Colonic mucosa (tissue), 4 donors: ENCODE measurements at regions not wholly inside any gene's neighbourhood (a gene's known extent, or its start where the extent isn't known, plus 50 kb on each side); places are given as distances from the start of the nearest gene placed in this dataset.

Source experiments
- DNase-seq: peaks from one replicate; pipeline ENCODE4 v3.0.0-alpha.2; 2020
- H3K27ac ChIP-seq: fragments of 200-600 bp; one replicate; pipeline ENCODE4 v1.8.0; 2021
- H3K27me3 ChIP-seq: fragments of 200-600 bp; one replicate; pipeline ENCODE4 v1.8.0; 2021
- H3K36me3 ChIP-seq: fragments of 200-600 bp; one replicate; pipeline ENCODE4 v1.8.0; 2021
- H3K4me1 ChIP-seq: fragments of 200-600 bp; one replicate; pipeline ENCODE4 v1.8.0; 2021; ENCODE audit warnings: mild to moderate bottlenecking
- H3K4me3 ChIP-seq: fragments of 200-600 bp; one replicate; pipeline ENCODE4 v1.8.0; 2021
- H3K9ac ChIP-seq, 2 donors: one replicate each; pipeline ENCODE4 v1.7.0; 2013; ENCODE audit warnings: control low read depth in 2 of 2, low read depth in 2 of 2, low read length in 2 of 2
- H3K9me3 ChIP-seq: fragments of 200-600 bp; one replicate; pipeline ENCODE4 v1.8.0; 2021
- CTCF ChIP-seq: fragments of 200-600 bp; IDR thresholded peaks from one replicate; pipeline ENCODE4 v1.8.0; 2022; ENCODE audit warnings: antibody characterized with exemption, mild to moderate bottlenecking
- intact Hi-C: fragments of 100-400 bp; cut with DNase I; formaldehyde crosslinking; loops from one replicate; pipeline ENCODE4 v1.14.1; 2022
- donor health status: healthy.
- donor health status: DM: no; HTN: no; CAD: no.
- donor health status: DM: no; HTN: no; CAD: no.

- Histone ChIP-seq H3K27me3 (no peaks in the 10 kb centered on the region), H3K9ac (no peak overlapping the region), H3K4me3 (no peak overlapping the region), H3K27ac (no peak overlapping the region), H3K9me3 (no peaks in the 10 kb centered on the region), H3K36me3 (no peaks in the 10 kb centered on the region), H3K4me1 (no peaks in the 10 kb centered on the region)
- intact Hi-C loops: no loop called here
- no peak for DNase-seq
- no peak for TF ChIP-seq CTCF
Observed at GRCh38 chr3:177750436-177750835, 553.2 kb upstream of the TBL1XR1 start.

GRCh38 chr3:177751770-177752169 lies 554.5 kb upstream of the TBL1XR1 start:
- intact Hi-C loops: no loop called here
- Histone ChIP-seq H3K9me3 (no peaks in the 10 kb centered on the region), H3K36me3 (no peaks in the 10 kb centered on the region), H3K27me3 (no peaks in the 10 kb centered on the region), H3K4me3 (no peak overlapping the region), H3K27ac (no peak overlapping the region), H3K4me1 (no peaks in the 10 kb centered on the region), H3K9ac (no peak overlapping the region)
- DNase-seq: no peak
- no peak for TF ChIP-seq CTCF

DNA sequence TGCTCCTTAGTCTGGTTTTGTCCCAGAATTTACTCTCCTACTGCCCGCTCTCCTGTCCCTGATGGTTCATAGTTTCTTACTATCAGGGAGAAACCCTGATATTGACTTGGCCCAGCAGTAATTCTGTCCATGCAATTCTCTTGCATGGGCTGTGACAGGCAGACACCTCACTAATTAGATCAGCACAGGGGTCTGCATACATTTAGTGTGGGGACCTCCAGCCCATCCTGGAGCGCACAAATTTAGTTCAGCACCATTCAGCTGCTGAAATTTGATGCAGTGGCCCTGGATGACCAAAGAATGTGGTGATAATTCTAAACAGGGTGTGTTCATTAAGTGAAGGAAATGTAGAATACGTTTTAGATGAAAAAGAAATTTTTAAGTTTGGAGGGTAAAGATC lies 555.5 kb upstream of the TBL1XR1 start:
- no peak overlapping the region for H3K27ac ChIP-seq

GRCh38 chr3:177753451-177754155 lies 556.3 kb upstream of the TBL1XR1 start:
- H3K4me3 ChIP-seq: no peak overlapping the region
- H3K36me3 ChIP-seq: no peaks in the 10 kb centered on the region
- H3K9me3 ChIP-seq: no peaks in the 10 kb centered on the region
- H3K4me1 ChIP-seq: no peaks in the 10 kb centered on the region
- no peaks in the 10 kb centered on the region for H3K27me3 ChIP-seq
- no peak overlapping the region for H3K9ac ChIP-seq
- peak; percentile 42 for DNase-seq
- TF ChIP-seq CTCF: no peak
- no peak overlapping the region for H3K27ac ChIP-seq
- intact Hi-C loops: no loop called here

More for the DNA sequence above, 555.5 kb upstream of the TBL1XR1 start:
- no peak for TF ChIP-seq CTCF
- H3K9me3 ChIP-seq: no peaks in the 10 kb centered on the region
- H3K27me3 ChIP-seq: no peaks in the 10 kb centered on the region
- intact Hi-C loops: no loop called here
- H3K4me3 ChIP-seq: no peak overlapping the region
- no peaks in the 10 kb centered on the region for H3K4me1 ChIP-seq
- no peaks in the 10 kb centered on the region for H3K36me3 ChIP-seq
- no peak for DNase-seq
- H3K9ac ChIP-seq: no peak overlapping the region

DNA sequence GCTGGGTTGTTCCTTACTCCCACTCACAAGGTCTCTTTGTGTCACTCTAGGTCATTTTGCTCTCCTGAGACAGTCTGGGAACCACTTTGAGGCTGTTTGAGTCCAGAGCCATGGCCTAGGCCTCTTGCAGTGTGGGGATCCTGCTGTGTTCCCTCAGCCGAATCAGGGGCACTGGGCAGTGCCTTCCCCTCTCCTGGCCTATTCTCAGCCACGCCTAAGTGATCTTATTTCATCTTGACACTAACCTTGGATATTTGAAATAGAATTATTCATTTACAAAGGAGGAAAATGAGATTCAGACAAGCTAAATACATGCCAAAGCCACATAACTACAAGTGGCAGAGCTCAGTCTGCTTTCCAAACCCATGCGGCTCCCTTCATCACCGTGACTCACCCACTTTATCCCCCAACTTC lies 557.2 kb upstream of the TBL1XR1 start:
- no peaks in the 10 kb centered on the region for H3K4me1 ChIP-seq
- H3K9me3 ChIP-seq: no peaks in the 10 kb centered on the region
- intact Hi-C loops: no loop called here
- no peak overlapping the region for H3K4me3 ChIP-seq
- no peak for TF ChIP-seq CTCF
- H3K27ac ChIP-seq: no peak overlapping the region
- H3K9ac ChIP-seq: no peak overlapping the region
- DNase-seq: no peak
- H3K36me3 ChIP-seq: no peaks in the 10 kb centered on the region
- no peaks in the 10 kb centered on the region for H3K27me3 ChIP-seq
